CD14-positive monocyte (primary cell): ENCODE measurements at regions not wholly inside any gene's neighbourhood (a gene's known extent, or its start where the extent isn't known, plus 50 kb on each side); places are given as distances from the start of the nearest gene placed in this dataset.

Experiments
- DNase-seq, 3 donors: peaks; one replicate each; pipeline ENCODE4 v3.0.0-alpha.2; 2011 to 2022
- H2AFZ ChIP-seq: 2 replicates; pipeline ENCODE4 v1.6.0; 2012; ENCODE audit warnings: mild to moderate bottlenecking, low read depth, low read length, inconsistent platforms; ENCODE audit not compliant: insufficient read depth, poor library complexity, severe bottlenecking
- H3K27ac ChIP-seq, 2 donors: 1 replicate in 1 of 2; 2 replicates in 1 of 2; pipeline ENCODE4 v1.5.1; 2012 to 2013; ENCODE audit warnings: low read length in 2 of 2, control low read depth in 1 of 2, inconsistent platforms in 1 of 2, low read depth in 1 of 2, mild to moderate bottlenecking in 1 of 2
- H3K27me3 ChIP-seq, 2 donors: one replicate each; pipeline versions ENCODE4 v1.6.0 to v1.6.1; 2011 to 2013; ENCODE audit warnings: low read length in 2 of 2; ENCODE audit not compliant: control insufficient read depth in 2 of 2, insufficient read depth in 2 of 2
- H3K36me3 ChIP-seq, 2 donors: replicated peaks in 1 of 2; 1 replicate in 1 of 2; 2 replicates in 1 of 2; pipeline versions ENCODE4 v1.5.1 to v1.6.1; 2012 to 2013; ENCODE audit warnings: low read length in 2 of 2, control low read depth in 1 of 2, inconsistent platforms in 1 of 2, mild to moderate bottlenecking in 1 of 2; ENCODE audit not compliant: insufficient read depth in 2 of 2, control insufficient read depth in 1 of 2
- H3K4me1 ChIP-seq, 2 donors: 1 replicate in 1 of 2; 2 replicates in 1 of 2; pipeline versions ENCODE4 v1.5.1 to v1.6.1; 2012 to 2013; ENCODE audit warnings: low read length in 2 of 2, control low read depth in 1 of 2, inconsistent platforms in 1 of 2, mild to moderate bottlenecking in 1 of 2, moderate library complexity in 1 of 2; ENCODE audit not compliant: insufficient read depth in 2 of 2, control insufficient read depth in 1 of 2
- H3K4me2 ChIP-seq: replicated peaks from 2 replicates; pipeline ENCODE3; 2012; ENCODE audit warnings: low read length, moderate library complexity, mild to moderate bottlenecking; ENCODE audit not compliant: poor library complexity, severe bottlenecking; ENCODE audit errors: extremely low read depth
- H3K4me3 ChIP-seq, 3 experiments: fragments of 200-600 bp in 1 of 3; sonication (generic) in 1 of 3; replicated peaks in 1 of 3; 1 replicate in 2 of 3; 2 replicates in 1 of 3; pipeline ENCODE4 v1.5.1; 2011 to 2013; ENCODE audit warnings: low read length in 3 of 3, mild to moderate bottlenecking in 3 of 3, control low read depth in 2 of 3, low read depth in 2 of 3, inconsistent platforms in 1 of 3, moderate library complexity in 1 of 3
- H3K79me2 ChIP-seq: 2 replicates; pipeline ENCODE4 v1.6.0; 2012; ENCODE audit warnings: mild to moderate bottlenecking, control low read depth, inconsistent platforms, low read length, moderate library complexity; ENCODE audit not compliant: insufficient read depth
- H3K9ac ChIP-seq: 2 replicates; pipeline ENCODE4 v1.6.0; 2017; ENCODE audit warnings: low read length, mild to moderate bottlenecking; ENCODE audit not compliant: insufficient read depth, poor library complexity, severe bottlenecking
- H3K9me3 ChIP-seq, 2 donors: replicated peaks in 1 of 2; 1 replicate in 1 of 2; 2 replicates in 1 of 2; pipeline versions ENCODE4 v1.5.1 to v1.6.1; 2012 to 2013; ENCODE audit warnings: low read length in 2 of 2, control low read depth in 1 of 2; ENCODE audit not compliant: control insufficient read depth in 1 of 2, insufficient read depth in 1 of 2
- H4K20me1 ChIP-seq: 2 replicates; pipeline ENCODE4 v1.6.0; 2012; ENCODE audit warnings: mild to moderate bottlenecking, low read length, control low read depth, moderate library complexity; ENCODE audit not compliant: insufficient read depth
- H3K27ac Mint-ChIP-seq, 7 donors: one replicate each; pipeline ENCODE4 v1.8.0; 2020; ENCODE audit warnings: mild to moderate bottlenecking in 7 of 7, mixed read lengths in 7 of 7, moderate library complexity in 6 of 7, inconsistent platforms in 2 of 7
- H3K27me3 Mint-ChIP-seq, 3 donors: one replicate each; pipeline ENCODE4 v1.8.0; 2021 to 2022; ENCODE audit warnings: low read depth in 3 of 3, mild to moderate bottlenecking in 3 of 3, mixed read lengths in 3 of 3, moderate library complexity in 3 of 3, inconsistent platforms in 1 of 3
- H3K36me3 Mint-ChIP-seq, 2 donors: one replicate each; pipeline ENCODE4 v1.8.0; 2020; ENCODE audit warnings: mixed read lengths in 2 of 2, inconsistent platforms in 1 of 2, mild to moderate bottlenecking in 1 of 2
- H3K4me1 Mint-ChIP-seq: one replicate; pipeline ENCODE4 v1.8.0; 2020; ENCODE audit warnings: mild to moderate bottlenecking, mixed read lengths
- H3K4me3 Mint-ChIP-seq, 2 donors: one replicate each; pipeline ENCODE4 v1.8.0; 2020; ENCODE audit warnings: mild to moderate bottlenecking in 2 of 2, mixed read lengths in 2 of 2, moderate library complexity in 1 of 2
- H3K9me3 Mint-ChIP-seq, 7 donors: one replicate each; pipeline ENCODE4 v1.8.0; 2020 to 2022; ENCODE audit warnings: mixed read lengths in 7 of 7, mild to moderate bottlenecking in 6 of 7, moderate library complexity in 6 of 7, inconsistent platforms in 2 of 7
- WGBS: methylation state at CpG from one replicate; pipeline ENCODE4 v1.1.5; 2013; ENCODE audit warnings: missing lambda C conversion rate; ENCODE audit not compliant: insufficient coverage; 5-methylcytosine and 5-hydroxymethylcytosine counted together
- intact Hi-C, 2 donors: fragments of 100-400 bp; cut with micrococcal nuclease; formaldehyde crosslinking; loops; one replicate each; pipeline versions ENCODE4 v1.15.0 to v1.15.1; 2023
- TF ChIP-seq, protein P1 (sequence below): fragments of 200-600 bp; IDR thresholded peaks from one replicate; pipeline ENCODE4 v1.8.0; 2022; ENCODE audit warnings: antibody characterized with exemption, mild to moderate bottlenecking

DNA sequence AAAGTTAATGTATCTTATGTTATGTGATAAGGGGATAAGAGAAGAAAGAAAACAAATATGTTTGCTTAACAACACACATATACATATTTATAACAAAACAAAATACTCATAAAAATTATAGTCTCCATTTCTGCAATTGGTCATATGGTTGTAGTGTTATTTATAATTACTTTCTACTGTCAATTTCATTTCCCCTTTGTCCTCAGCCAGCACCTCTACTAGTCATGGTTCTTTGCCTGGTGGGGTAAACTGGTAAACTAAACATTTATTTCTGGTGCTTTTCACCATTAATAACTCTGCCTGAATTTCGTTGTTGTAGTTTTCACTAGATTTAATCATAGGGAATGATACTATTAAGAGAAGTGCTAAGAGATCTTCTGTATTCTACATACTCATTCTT is 88.0 kb upstream of the ALCAM start:
- Mint-ChIP-seq H3K9me3 (peaks cover 0 to 7% (median 0%) of the 10 kb centered on the region in 7 donors), H3K4me3 (no peak overlapping the region), H3K27ac (no peak overlapping the region), H3K36me3 (no peaks in the 10 kb centered on the region), H3K4me1 (no peaks in the 10 kb centered on the region), H3K27me3 (peaks cover 2 to 8% (median 2%) of the 10 kb centered on the region in 3 donors)
- Histone ChIP-seq H3K9me3 (no peaks in the 10 kb centered on the region), H3K4me2 (no peak overlapping the region), H3K36me3 (no peaks in the 10 kb centered on the region), H3K27me3 (no peaks in the 10 kb centered on the region), H3K27ac (no peak overlapping the region), H3K79me2 (no peaks in the 10 kb centered on the region), H4K20me1 (no peaks in the 10 kb centered on the region), H3K9ac (no peak overlapping the region), H3K4me3 (no peak overlapping the region), H2AFZ (no peak overlapping the region), H3K4me1 (no peaks in the 10 kb centered on the region)
- intact Hi-C loops, result no loop called here
- WGBS, result no CpG with 5 or more reads among the region's 1 CpG
- no peak for DNase-seq
- TF ChIP-seq, protein P1, sequence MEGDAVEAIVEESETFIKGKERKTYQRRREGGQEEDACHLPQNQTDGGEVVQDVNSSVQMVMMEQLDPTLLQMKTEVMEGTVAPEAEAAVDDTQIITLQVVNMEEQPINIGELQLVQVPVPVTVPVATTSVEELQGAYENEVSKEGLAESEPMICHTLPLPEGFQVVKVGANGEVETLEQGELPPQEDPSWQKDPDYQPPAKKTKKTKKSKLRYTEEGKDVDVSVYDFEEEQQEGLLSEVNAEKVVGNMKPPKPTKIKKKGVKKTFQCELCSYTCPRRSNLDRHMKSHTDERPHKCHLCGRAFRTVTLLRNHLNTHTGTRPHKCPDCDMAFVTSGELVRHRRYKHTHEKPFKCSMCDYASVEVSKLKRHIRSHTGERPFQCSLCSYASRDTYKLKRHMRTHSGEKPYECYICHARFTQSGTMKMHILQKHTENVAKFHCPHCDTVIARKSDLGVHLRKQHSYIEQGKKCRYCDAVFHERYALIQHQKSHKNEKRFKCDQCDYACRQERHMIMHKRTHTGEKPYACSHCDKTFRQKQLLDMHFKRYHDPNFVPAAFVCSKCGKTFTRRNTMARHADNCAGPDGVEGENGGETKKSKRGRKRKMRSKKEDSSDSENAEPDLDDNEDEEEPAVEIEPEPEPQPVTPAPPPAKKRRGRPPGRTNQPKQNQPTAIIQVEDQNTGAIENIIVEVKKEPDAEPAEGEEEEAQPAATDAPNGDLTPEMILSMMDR, result no peak

DNA sequence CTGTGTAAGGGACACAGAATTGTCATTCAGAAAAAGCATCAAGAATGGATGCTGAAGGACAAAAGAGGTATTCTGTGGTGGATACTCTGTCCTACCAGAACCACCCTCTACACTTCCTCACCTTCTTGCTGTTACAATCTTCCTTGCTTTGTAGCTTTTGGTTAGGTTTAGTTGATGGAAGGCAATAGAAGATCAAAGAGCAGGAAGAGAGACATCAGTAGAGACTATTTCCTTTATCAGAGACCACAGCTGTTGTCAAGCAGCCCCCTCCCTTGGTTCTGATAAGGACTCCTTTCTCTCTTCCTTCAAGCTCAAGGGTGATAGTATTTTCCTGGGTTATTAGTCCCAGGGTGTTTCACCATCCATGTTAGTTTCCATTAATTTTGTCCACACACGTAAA is 84.7 kb upstream of the ALCAM start:
- no peak overlapping the region for H3K4me3 ChIP-seq
- H2AFZ ChIP-seq, result no peak overlapping the region
- H3K4me2 ChIP-seq, result no peak overlapping the region
- H3K27ac Mint-ChIP-seq, result no peak overlapping the region
- no peak overlapping the region for H3K9ac ChIP-seq
- no peaks in the 10 kb centered on the region for H3K4me1 Mint-ChIP-seq
- H3K27ac ChIP-seq, result no peak overlapping the region
- H3K36me3 Mint-ChIP-seq, result no peaks in the 10 kb centered on the region
- no peaks in the 10 kb centered on the region for H3K36me3 ChIP-seq
- H4K20me1 ChIP-seq, result no peaks in the 10 kb centered on the region
- peaks cover 0 to 7% (median 0%) of the 10 kb centered on the region in 7 donors for H3K9me3 Mint-ChIP-seq
- no peaks in the 10 kb centered on the region for H3K4me1 ChIP-seq
- intact Hi-C loops, result no loop called here
- DNase-seq, result no peak
- peaks cover 2 to 6% (median 2%) of the 10 kb centered on the region in 3 donors for H3K27me3 Mint-ChIP-seq
- TF ChIP-seq, protein P1, result no peak
- no peaks in the 10 kb centered on the region for H3K79me2 ChIP-seq
- H3K27me3 ChIP-seq, result no peaks in the 10 kb centered on the region
- no peak overlapping the region for H3K4me3 Mint-ChIP-seq
- no peaks in the 10 kb centered on the region for H3K9me3 ChIP-seq
- no CpG with 5 or more reads among the region's 1 CpG for WGBS
